Dermis microvascular lymphatic vessel endothelial cell (primary cell): ENCODE measurements at regions not wholly inside any gene's neighbourhood (a gene's known extent, or its start where the extent isn't known, plus 50 kb on each side); places are given as distances from the start of the nearest gene placed in this dataset.

Experiments
- DNase-seq, 2 donors: peaks; one replicate each; pipeline versions ENCODE4 v3.0.0 to v3.0.0-alpha.2; 2010; ENCODE audit warnings: low read depth in 2 of 2

GRCh38 chr14:58812050-58812910, 174.5 kb downstream of the DACT1 start:
- DNase-seq: no peak

- DNase-seq: no peak
Observed at GRCh38 chr14:58813745-58814144, 176.0 kb downstream of the DACT1 start.

- no peak for DNase-seq
Observed at GRCh38 chr14:58814466-58814865, 176.7 kb downstream of the DACT1 start.

- DNase-seq: no peak
Observed at GRCh38 chr14:58815161-58815701, 177.5 kb downstream of the DACT1 start.

- no peak for DNase-seq
Observed at GRCh38 chr14:58815794-58816193, 178.0 kb downstream of the DACT1 start.

GRCh38 chr14:58816416-58817115, 178.8 kb downstream of the DACT1 start:
- DNase-seq: no peak

GRCh38 chr14:58817846-58818245, 180.1 kb downstream of the DACT1 start:
- DNase-seq: no peak

GRCh38 chr14:58820032-58820431, 182.3 kb downstream of the DACT1 start:
- no peak for DNase-seq

GRCh38 chr14:58821421-58821820, 183.7 kb downstream of the DACT1 start:
- no peak for DNase-seq

- DNase-seq: no peak
Observed at GRCh38 chr14:58822856-58823255, 185.1 kb downstream of the DACT1 start.

- no peak for DNase-seq
Observed at GRCh38 chr14:58823312-58823711, 185.6 kb downstream of the DACT1 start.

- no peak for DNase-seq
Observed at GRCh38 chr14:58824106-58824505, 186.3 kb downstream of the DACT1 start.

GRCh38 chr14:58824796-58825195, 187.0 kb downstream of the DACT1 start:
- DNase-seq: no peak

GRCh38 chr14:58825606-58826005, 187.8 kb downstream of the DACT1 start:
- no peak for DNase-seq

GRCh38 chr14:58826845-58827686, 189.3 kb downstream of the DACT1 start:
- no peak for DNase-seq

- no peak for DNase-seq
Observed at GRCh38 chr14:58828298-58828697, 190.5 kb downstream of the DACT1 start.

- DNase-seq: peak in 1 of 2 donors; percentile 2
Observed at GRCh38 chr14:58829594-58829993, 191.8 kb downstream of the DACT1 start.

GRCh38 chr14:58830121-58830520, 192.4 kb downstream of the DACT1 start:
- DNase-seq: no peak

GRCh38 chr14:58832095-58832521, 194.3 kb downstream of the DACT1 start:
- no peak for DNase-seq

GRCh38 chr14:58833634-58834378, 196.0 kb downstream of the DACT1 start:
- DNase-seq: no peak
